ENCODE measurements at regions not wholly inside any gene's neighbourhood (a gene's known extent, or its start where the extent isn't known, plus 50 kb on each side); places are given as distances from the start of the nearest gene placed in this dataset.

- Histone ChIP-seq H3K9ac (ENCODE audit: low read depth in 1 of 2, low read length in 2 of 2) (no peak overlapping the region), H3K36me3 (ENCODE audit: control insufficient read depth in 1 of 2, insufficient read depth in 2 of 2, low read length in 2 of 2) (no peaks in the 10 kb centered on the region), H3K27me3 (ENCODE audit: control insufficient read depth in 1 of 2, insufficient read depth in 2 of 2, low read length in 2 of 2) (no peaks in the 10 kb centered on the region), H3K27ac (ENCODE audit: low read depth, low read length) (no peak overlapping the region), H3K9me3 (ENCODE audit: control insufficient read depth in 1 of 2, low read length in 2 of 2) (no peaks in the 10 kb centered on the region), H3K4me3 (ENCODE audit: low read depth in 1 of 2, low read length in 2 of 2) (no peak overlapping the region), H3K4me1 (ENCODE audit: control insufficient read depth in 1 of 2, insufficient read depth in 2 of 2, low read length in 2 of 2) (no peaks in the 10 kb centered on the region)
Observed at GRCh38 chr6:156107624-156108101, 652.0 kb upstream of the NOX3 start.

GRCh38 chr6:156102129-156102528 is 646.5 kb upstream of the NOX3 start:
- Histone ChIP-seq H3K9me3 (ENCODE audit: control insufficient read depth in 1 of 2, low read length in 2 of 2) (no peaks in the 10 kb centered on the region), H3K27me3 (ENCODE audit: control insufficient read depth in 1 of 2, insufficient read depth in 2 of 2, low read length in 2 of 2) (no peaks in the 10 kb centered on the region), H3K4me3 (ENCODE audit: low read depth in 1 of 2, low read length in 2 of 2) (no peak overlapping the region), H3K9ac (ENCODE audit: low read depth in 1 of 2, low read length in 2 of 2) (no peak overlapping the region), H3K4me1 (ENCODE audit: control insufficient read depth in 1 of 2, insufficient read depth in 2 of 2, low read length in 2 of 2) (no peaks in the 10 kb centered on the region), H3K36me3 (ENCODE audit: control insufficient read depth in 1 of 2, insufficient read depth in 2 of 2, low read length in 2 of 2) (no peaks in the 10 kb centered on the region), H3K27ac (ENCODE audit: low read depth, low read length) (no peak overlapping the region)

GRCh38 chr6:156098839-156099238 is 643.2 kb upstream of the NOX3 start:
- Histone ChIP-seq H3K27ac (ENCODE audit: low read depth, low read length) (no peak overlapping the region), H3K4me3 (ENCODE audit: low read depth in 1 of 2, low read length in 2 of 2) (no peak overlapping the region), H3K36me3 (ENCODE audit: control insufficient read depth in 1 of 2, insufficient read depth in 2 of 2, low read length in 2 of 2) (no peaks in the 10 kb centered on the region), H3K27me3 (ENCODE audit: control insufficient read depth in 1 of 2, insufficient read depth in 2 of 2, low read length in 2 of 2) (no peaks in the 10 kb centered on the region), H3K9ac (ENCODE audit: low read depth in 1 of 2, low read length in 2 of 2) (no peak overlapping the region), H3K9me3 (ENCODE audit: control insufficient read depth in 1 of 2, low read length in 2 of 2) (no peaks in the 10 kb centered on the region), H3K4me1 (ENCODE audit: control insufficient read depth in 1 of 2, insufficient read depth in 2 of 2, low read length in 2 of 2) (no peaks in the 10 kb centered on the region)

- no peaks in the 10 kb centered on the region for H3K27me3 ChIP-seq (ENCODE audit: control insufficient read depth in 1 of 2, insufficient read depth in 2 of 2, low read length in 2 of 2)
- H3K36me3 ChIP-seq (ENCODE audit: control insufficient read depth in 1 of 2, insufficient read depth in 2 of 2, low read length in 2 of 2), result no peaks in the 10 kb centered on the region
- no peak overlapping the region for H3K9ac ChIP-seq (ENCODE audit: low read depth in 1 of 2, low read length in 2 of 2)
- no peak overlapping the region for H3K4me3 ChIP-seq (ENCODE audit: low read depth in 1 of 2, low read length in 2 of 2)
- H3K9me3 ChIP-seq (ENCODE audit: control insufficient read depth in 1 of 2, low read length in 2 of 2), result peaks cover 5 to 15% of the 10 kb centered on the region in 2 donors
- no peaks in the 10 kb centered on the region for H3K4me1 ChIP-seq (ENCODE audit: control insufficient read depth in 1 of 2, insufficient read depth in 2 of 2, low read length in 2 of 2)
- no peak overlapping the region for H3K27ac ChIP-seq (ENCODE audit: low read depth, low read length)
Observed at GRCh38 chr6:156087487-156087886, 631.8 kb upstream of the NOX3 start.

GRCh38 chr6:156082012-156082411 is 626.4 kb upstream of the NOX3 start:
- peaks cover 0 to 5% of the 10 kb centered on the region in 2 donors for H3K9me3 ChIP-seq (ENCODE audit: control insufficient read depth in 1 of 2, low read length in 2 of 2)
- no peaks in the 10 kb centered on the region for H3K4me1 ChIP-seq (ENCODE audit: control insufficient read depth in 1 of 2, insufficient read depth in 2 of 2, low read length in 2 of 2)

GRCh38 chr6:156080371-156080770 is 624.7 kb upstream of the NOX3 start:
- no peaks in the 10 kb centered on the region for H3K9me3 ChIP-seq (ENCODE audit: control insufficient read depth in 1 of 2, low read length in 2 of 2)
- no peaks in the 10 kb centered on the region for H3K4me1 ChIP-seq (ENCODE audit: control insufficient read depth in 1 of 2, insufficient read depth in 2 of 2, low read length in 2 of 2)
- no peaks in the 10 kb centered on the region for H3K27me3 ChIP-seq (ENCODE audit: control insufficient read depth in 1 of 2, insufficient read depth in 2 of 2, low read length in 2 of 2)
- H3K4me3 ChIP-seq (ENCODE audit: low read depth in 1 of 2, low read length in 2 of 2), result no peak overlapping the region
- no peak overlapping the region for H3K27ac ChIP-seq (ENCODE audit: low read depth, low read length)
- no peak overlapping the region for H3K9ac ChIP-seq (ENCODE audit: low read depth in 1 of 2, low read length in 2 of 2)
- no peaks in the 10 kb centered on the region for H3K36me3 ChIP-seq (ENCODE audit: control insufficient read depth in 1 of 2, insufficient read depth in 2 of 2, low read length in 2 of 2)

More at GRCh38 chr6:156082012-156082411, 626.4 kb upstream of the NOX3 start:
- Histone ChIP-seq H3K4me3 (ENCODE audit: low read depth in 1 of 2, low read length in 2 of 2) (no peak overlapping the region), H3K27me3 (ENCODE audit: control insufficient read depth in 1 of 2, insufficient read depth in 2 of 2, low read length in 2 of 2) (no peaks in the 10 kb centered on the region), H3K36me3 (ENCODE audit: control insufficient read depth in 1 of 2, insufficient read depth in 2 of 2, low read length in 2 of 2) (no peaks in the 10 kb centered on the region), H3K27ac (ENCODE audit: low read depth, low read length) (no peak overlapping the region), H3K9ac (ENCODE audit: low read depth in 1 of 2, low read length in 2 of 2) (no peak overlapping the region)

GRCh38 chr6:156068881-156069280 is 613.2 kb upstream of the NOX3 start:
- Histone ChIP-seq H3K36me3 (ENCODE audit: control insufficient read depth in 1 of 2, insufficient read depth in 2 of 2, low read length in 2 of 2) (no peaks in the 10 kb centered on the region), H3K4me3 (ENCODE audit: low read depth in 1 of 2, low read length in 2 of 2) (no peak overlapping the region), H3K9me3 (ENCODE audit: control insufficient read depth in 1 of 2, low read length in 2 of 2) (no peaks in the 10 kb centered on the region), H3K27ac (ENCODE audit: low read depth, low read length) (no peak overlapping the region), H3K4me1 (ENCODE audit: control insufficient read depth in 1 of 2, insufficient read depth in 2 of 2, low read length in 2 of 2) (no peaks in the 10 kb centered on the region), H3K27me3 (ENCODE audit: control insufficient read depth in 1 of 2, insufficient read depth in 2 of 2, low read length in 2 of 2) (no peaks in the 10 kb centered on the region), H3K9ac (ENCODE audit: low read depth in 1 of 2, low read length in 2 of 2) (no peak overlapping the region)

- H3K9me3 ChIP-seq (ENCODE audit: control insufficient read depth in 1 of 2, low read length in 2 of 2), result no peaks in the 10 kb centered on the region
- no peak overlapping the region for H3K4me3 ChIP-seq (ENCODE audit: low read depth in 1 of 2, low read length in 2 of 2)
- H3K9ac ChIP-seq (ENCODE audit: low read depth in 1 of 2, low read length in 2 of 2), result no peak overlapping the region
- H3K27me3 ChIP-seq (ENCODE audit: control insufficient read depth in 1 of 2, insufficient read depth in 2 of 2, low read length in 2 of 2), result no peaks in the 10 kb centered on the region
- no peaks in the 10 kb centered on the region for H3K36me3 ChIP-seq (ENCODE audit: control insufficient read depth in 1 of 2, insufficient read depth in 2 of 2, low read length in 2 of 2)
- H3K27ac ChIP-seq (ENCODE audit: low read depth, low read length), result no peak overlapping the region
- no peaks in the 10 kb centered on the region for H3K4me1 ChIP-seq (ENCODE audit: control insufficient read depth in 1 of 2, insufficient read depth in 2 of 2, low read length in 2 of 2)
Observed at GRCh38 chr6:156065849-156066248, 610.2 kb upstream of the NOX3 start.

GRCh38 chr6:156062091-156062563 is 606.5 kb upstream of the NOX3 start:
- Histone ChIP-seq H3K36me3 (ENCODE audit: control insufficient read depth in 1 of 2, insufficient read depth in 2 of 2, low read length in 2 of 2) (no peaks in the 10 kb centered on the region), H3K9ac (ENCODE audit: low read depth in 1 of 2, low read length in 2 of 2) (no peak overlapping the region), H3K9me3 (ENCODE audit: control insufficient read depth in 1 of 2, low read length in 2 of 2) (no peaks in the 10 kb centered on the region), H3K27me3 (ENCODE audit: control insufficient read depth in 1 of 2, insufficient read depth in 2 of 2, low read length in 2 of 2) (no peaks in the 10 kb centered on the region), H3K27ac (ENCODE audit: low read depth, low read length) (no peak overlapping the region), H3K4me3 (ENCODE audit: low read depth in 1 of 2, low read length in 2 of 2) (no peak overlapping the region), H3K4me1 (ENCODE audit: control insufficient read depth in 1 of 2, insufficient read depth in 2 of 2, low read length in 2 of 2) (no peaks in the 10 kb centered on the region)

GRCh38 chr6:156061465-156061864 is 605.8 kb upstream of the NOX3 start:
- Histone ChIP-seq H3K9me3 (ENCODE audit: control insufficient read depth in 1 of 2, low read length in 2 of 2) (no peaks in the 10 kb centered on the region), H3K9ac (ENCODE audit: low read depth in 1 of 2, low read length in 2 of 2) (no peak overlapping the region)

GRCh38 chr6:156060013-156060412 is 604.4 kb upstream of the NOX3 start:
- Histone ChIP-seq H3K4me3 (ENCODE audit: low read depth in 1 of 2, low read length in 2 of 2) (no peak overlapping the region), H3K36me3 (ENCODE audit: control insufficient read depth in 1 of 2, insufficient read depth in 2 of 2, low read length in 2 of 2) (no peaks in the 10 kb centered on the region), H3K9me3 (ENCODE audit: control insufficient read depth in 1 of 2, low read length in 2 of 2) (peaks cover 0 to 5% of the 10 kb centered on the region in 2 donors), H3K9ac (ENCODE audit: low read depth in 1 of 2, low read length in 2 of 2) (no peak overlapping the region), H3K4me1 (ENCODE audit: control insufficient read depth in 1 of 2, insufficient read depth in 2 of 2, low read length in 2 of 2) (no peaks in the 10 kb centered on the region), H3K27me3 (ENCODE audit: control insufficient read depth in 1 of 2, insufficient read depth in 2 of 2, low read length in 2 of 2) (no peaks in the 10 kb centered on the region), H3K27ac (ENCODE audit: low read depth, low read length) (no peak overlapping the region)

More at GRCh38 chr6:156061465-156061864, 605.8 kb upstream of the NOX3 start:
- no peaks in the 10 kb centered on the region for H3K4me1 ChIP-seq (ENCODE audit: control insufficient read depth in 1 of 2, insufficient read depth in 2 of 2, low read length in 2 of 2)
- H3K27ac ChIP-seq (ENCODE audit: low read depth, low read length), result no peak overlapping the region
- no peak overlapping the region for H3K4me3 ChIP-seq (ENCODE audit: low read depth in 1 of 2, low read length in 2 of 2)
- H3K36me3 ChIP-seq (ENCODE audit: control insufficient read depth in 1 of 2, insufficient read depth in 2 of 2, low read length in 2 of 2), result no peaks in the 10 kb centered on the region
- no peaks in the 10 kb centered on the region for H3K27me3 ChIP-seq (ENCODE audit: control insufficient read depth in 1 of 2, insufficient read depth in 2 of 2, low read length in 2 of 2)

Data from duodenal mucosa (tissue), 2 donors.